ENCODE measurements at regions not wholly inside any gene's neighbourhood (a gene's known extent, or its start where the extent isn't known, plus 50 kb on each side); places are given as distances from the start of the nearest gene placed in this dataset.
"Not testable (repeated sequence)": the region's sequence is repeated elsewhere in the genome, so short reads cannot be mapped to it uniquely, and the experiment has no call there.

DNA sequence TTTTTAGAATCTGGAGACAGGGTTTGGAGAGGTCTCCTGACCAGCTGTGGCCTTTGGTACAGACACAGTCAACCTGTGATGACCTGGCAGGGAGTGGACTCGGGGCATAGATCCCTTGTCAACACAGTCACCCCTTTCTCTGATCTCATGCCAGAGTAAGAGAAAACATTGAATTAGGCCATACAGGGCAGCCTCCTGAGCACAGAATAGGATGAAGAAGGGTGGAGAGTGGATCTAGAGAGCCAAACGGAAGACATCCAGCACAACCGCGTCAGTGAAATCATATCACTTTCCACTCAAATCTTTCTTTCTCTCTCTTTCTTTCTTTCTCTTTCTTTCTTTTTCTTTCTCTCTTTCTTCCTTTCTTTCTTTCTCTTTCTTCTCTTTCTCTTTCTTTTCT is 145.9 kb upstream of the TBX3 start:
- POLR2A ChIA-PET = no interaction called here
- TF ChIP-seq POLR2A (IDR thresholded peaks at IDR 0.05; ENCODE audit: low read depth, low read length) (no peak), GATA2 (IDR thresholded peaks at IDR 0.05; ENCODE audit: insufficient read depth, insufficient read length, low read depth, low read length) (no peak), MAX (IDR thresholded peaks at IDR 0.05; ENCODE audit: insufficient read depth, insufficient read length) (no peak), EZH2 (IDR thresholded peaks at IDR 0.05; ENCODE audit: borderline replicate concordance, low read depth, low read length, severe bottlenecking) (no peak), FOS (IDR thresholded peaks at IDR 0.05; ENCODE audit: borderline replicate concordance, insufficient read depth, low read length) (no peak), CTCF (IDR thresholded peaks at IDR 0.05; ENCODE audit: extremely low read depth in 1 of 2, insufficient read depth in 1 of 2, low read depth in 1 of 2, low read length in 2 of 2) (no peak), JUN (IDR thresholded peaks at IDR 0.05; ENCODE audit: borderline replicate concordance, insufficient read depth, insufficient read length, low read depth) (no peak), POLR2AphosphoS5 (IDR thresholded peaks at IDR 0.05; ENCODE audit: insufficient read depth, low read depth, low read length) (no peak), MYC (IDR thresholded peaks at IDR 0.05; ENCODE audit: low read depth, low read length) (no peak)
- no peaks in the 10 kb centered on the region for H3K9me1 ChIP-seq (replicated peaks; ENCODE audit: control insufficient read depth, extremely low read depth, insufficient read depth, low read length)
- H3K9me3 ChIP-seq (replicated peaks; ENCODE audit: control insufficient read depth, insufficient read depth, low read length) = peaks cover 5% of the 10 kb centered on the region
- no TSS peak for BruUV-seq (replicated peaks)
- no peaks in the 10 kb centered on the region for H3K36me3 ChIP-seq (ENCODE audit: control insufficient read depth in 2 of 2, extremely low read depth in 1 of 2, insufficient read depth in 2 of 2, low read length in 2 of 2)
- DNase-seq (ENCODE audit: low read depth, low spot score) = no peak
- FAIRE-seq = no peak
- intact Hi-C loops (cut with micrococcal nuclease) (no loop called here), dilution Hi-C loops (cut with MboI; ENCODE audit: extremely low pct_ligation_motif_present, low sequenced_read_pairs) (no loop called here)
- no peak overlapping the region for H3K27ac ChIP-seq (ENCODE audit: insufficient read depth, low read depth, low read length)
- no peaks in the 10 kb centered on the region for H4K20me1 ChIP-seq (replicated peaks; ENCODE audit: control insufficient read depth, extremely low read depth, insufficient read depth, low read length)
- H3K27me3 ChIP-seq (ENCODE audit: control insufficient read depth in 2 of 2, insufficient read depth in 2 of 2, low read length in 2 of 2) = no peaks in the 10 kb centered on the region
- no peak overlapping the region for H3K4me3 ChIP-seq (replicated peaks in 1 of 3; ENCODE audit: insufficient read depth in 1 of 3, low read depth in 1 of 3, low read length in 3 of 3)
- no peak overlapping the region for H3K9ac ChIP-seq (replicated peaks; ENCODE audit: extremely low read depth, insufficient read depth, low read length)
- H2AFZ ChIP-seq (ENCODE audit: low read depth, low read length) = no peak overlapping the region
- no peak overlapping the region for H3K4me2 ChIP-seq (ENCODE audit: insufficient read depth, low read length)
- H3K79me2 ChIP-seq (ENCODE audit: control insufficient read depth, insufficient read depth, low read length) = no peaks in the 10 kb centered on the region
- CTCF ChIA-PET = no interaction called here
- H3K4me1 ChIP-seq (ENCODE audit: control insufficient read depth, extremely low read depth, insufficient read depth, low read length) = no peaks in the 10 kb centered on the region

GRCh38 chr12:114829244-114829643 is 145.3 kb upstream of the TBX3 start:
- H4K20me1 ChIP-seq (replicated peaks; ENCODE audit: control insufficient read depth, extremely low read depth, insufficient read depth, low read length); H3K4me1 ChIP-seq (ENCODE audit: control insufficient read depth, extremely low read depth, insufficient read depth, low read length); H3K9me1 ChIP-seq (replicated peaks; ENCODE audit: control insufficient read depth, extremely low read depth, insufficient read depth, low read length); H3K9me3 ChIP-seq (replicated peaks; ENCODE audit: control insufficient read depth, insufficient read depth, low read length); H3K9ac ChIP-seq (replicated peaks; ENCODE audit: extremely low read depth, insufficient read depth, low read length); H3K79me2 ChIP-seq (ENCODE audit: control insufficient read depth, insufficient read depth, low read length); H3K27ac ChIP-seq (ENCODE audit: insufficient read depth, low read depth, low read length); H3K4me3 ChIP-seq (replicated peaks in 1 of 3; ENCODE audit: insufficient read depth in 1 of 3, low read depth in 1 of 3, low read length in 3 of 3); POLR2A ChIA-PET; H3K4me2 ChIP-seq (ENCODE audit: insufficient read depth, low read length); BruUV-seq (replicated peaks); dilution Hi-C loops (cut with MboI; ENCODE audit: extremely low pct_ligation_motif_present, low sequenced_read_pairs); H3K36me3 ChIP-seq (ENCODE audit: control insufficient read depth in 2 of 2, extremely low read depth in 1 of 2, insufficient read depth in 2 of 2, low read length in 2 of 2); FAIRE-seq; DNase-seq (ENCODE audit: low read depth, low spot score); H3K27me3 ChIP-seq (ENCODE audit: control insufficient read depth in 2 of 2, insufficient read depth in 2 of 2, low read length in 2 of 2); H2AFZ ChIP-seq (ENCODE audit: low read depth, low read length); intact Hi-C loops (cut with micrococcal nuclease); CTCF ChIA-PET: not testable (repeated sequence)

All from endothelial cell of umbilical vein (primary cell).